ENCODE measurements at regions not wholly inside any gene's neighbourhood (a gene's known extent, or its start where the extent isn't known, plus 50 kb on each side); places are given as distances from the start of the nearest gene placed in this dataset.

DNA sequence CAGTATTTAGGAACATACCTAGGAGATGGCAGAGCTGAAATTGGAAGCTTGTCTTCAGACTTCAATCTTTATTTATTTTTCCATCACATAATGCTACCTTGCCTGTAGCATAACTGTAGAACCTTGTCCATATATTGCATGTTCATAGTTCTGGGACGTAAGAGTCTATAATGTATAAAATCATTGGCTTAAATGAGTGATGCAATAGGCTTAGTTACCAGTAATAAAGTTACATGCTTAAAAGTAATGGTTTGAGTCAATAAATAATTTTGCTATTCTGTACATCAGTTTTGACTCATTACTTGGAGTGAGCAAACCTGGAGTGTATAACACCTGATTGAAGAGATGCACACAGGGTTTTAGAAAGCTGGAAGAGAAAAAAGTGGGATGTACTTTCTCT lies 229.3 kb downstream of the CDCA7 start:
- TF ChIP-seq CTCF (IDR thresholded peaks at IDR 0.05) = no peak

DNA sequence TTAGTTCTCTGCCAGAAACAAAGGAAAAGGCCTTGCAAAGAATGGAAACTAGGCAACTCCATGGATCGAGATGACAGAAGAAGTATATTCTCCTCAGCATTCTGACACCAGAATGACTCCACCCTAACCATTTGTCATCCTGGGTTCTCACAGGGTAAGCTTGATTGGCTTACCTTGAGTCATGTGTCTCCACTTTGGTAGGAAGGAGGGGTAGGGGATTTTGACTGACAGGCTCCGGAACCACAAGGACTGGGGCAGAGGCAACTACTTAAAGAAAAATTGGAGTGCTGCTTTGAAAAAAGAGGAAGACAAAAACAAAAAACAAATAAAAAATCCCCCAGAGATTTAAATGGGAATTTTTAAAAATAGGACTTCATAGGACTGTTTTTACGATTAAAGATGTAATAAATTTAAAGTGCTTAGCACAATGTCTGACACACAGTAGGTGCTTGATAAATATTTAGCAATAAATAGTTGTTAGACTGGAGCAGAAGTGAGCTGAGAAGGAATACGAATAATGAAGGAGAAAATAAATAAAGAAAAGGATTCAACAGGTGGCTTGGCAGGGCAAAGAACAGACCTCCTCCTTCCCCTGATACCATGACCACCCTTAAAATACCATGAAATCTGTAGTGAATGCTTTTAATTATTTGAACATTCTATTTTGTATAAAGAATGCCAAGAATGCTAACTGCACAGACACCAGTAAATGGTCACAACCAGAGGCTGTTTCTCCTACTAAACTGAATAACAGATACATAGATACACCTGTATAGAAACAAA lies 230.2 kb downstream of the CDCA7 start:
- intact Hi-C loops (cut with DNase I) = no loop called here
- no peak for ATAC-seq
- Histone ChIP-seq H3K27ac (no peak overlapping the region), H3K27me3 (peaks cover 0 to 3% of the 10 kb centered on the region in 2 donors), H3K4me1 (peaks cover 0 to 3% of the 10 kb centered on the region in 2 donors), H3K4me3 (no peak overlapping the region), H3K36me3 (no peaks in the 10 kb centered on the region), H3K9me3 (no peaks in the 10 kb centered on the region)
- TF ChIP-seq CTCF (IDR thresholded peaks at IDR 0.05) = no peak
- DNase-seq = no peak

More for the DNA sequence above, 229.3 kb downstream of the CDCA7 start:
- H3K4me3 ChIP-seq = no peak overlapping the region
- H3K9me3 ChIP-seq = no peaks in the 10 kb centered on the region
- no peak overlapping the region for H3K27ac ChIP-seq
- peaks cover 0 to 3% of the 10 kb centered on the region in 2 donors for H3K27me3 ChIP-seq
- ATAC-seq = no peak
- intact Hi-C loops (cut with DNase I) = no loop called here
- DNase-seq = no peak
- no peaks in the 10 kb centered on the region for H3K36me3 ChIP-seq
- H3K4me1 ChIP-seq = no peaks in the 10 kb centered on the region

DNA sequence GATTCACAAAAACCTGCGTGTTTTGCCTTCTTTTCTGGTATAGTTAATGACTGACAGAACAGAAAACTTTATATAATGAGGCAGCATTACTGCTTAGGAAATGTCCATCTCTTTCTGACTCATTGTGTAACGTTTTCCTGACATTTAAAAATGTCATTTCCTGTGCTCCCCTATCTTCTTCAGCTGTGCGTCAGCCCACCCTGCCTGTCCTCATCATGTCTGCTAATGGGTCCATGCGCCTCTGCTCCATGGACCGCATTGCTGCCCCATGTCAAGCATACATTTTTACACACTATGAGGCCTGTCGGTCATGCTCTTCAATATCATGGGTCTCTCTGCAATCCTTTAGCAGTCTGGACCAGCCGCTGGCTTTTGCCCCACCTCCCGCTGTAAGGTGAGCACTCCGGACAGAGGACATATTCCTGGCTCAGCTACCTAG lies 234.3 kb downstream of the CDCA7 start:
- peaks cover 0 to 6% of the 10 kb centered on the region in 2 donors for H3K4me1 ChIP-seq
- intact Hi-C loops (cut with DNase I) = no loop called here
- no peak for TF ChIP-seq CTCF (IDR thresholded peaks at IDR 0.05)
- no peaks in the 10 kb centered on the region for H3K36me3 ChIP-seq
- H3K27ac ChIP-seq = no peak overlapping the region
- no peak overlapping the region for H3K4me3 ChIP-seq
- ATAC-seq (peak; percentile 5), DNase-seq (no peak)
- no peaks in the 10 kb centered on the region for H3K27me3 ChIP-seq
- peaks cover 0 to 14% of the 10 kb centered on the region in 2 donors for H3K9me3 ChIP-seq

DNA sequence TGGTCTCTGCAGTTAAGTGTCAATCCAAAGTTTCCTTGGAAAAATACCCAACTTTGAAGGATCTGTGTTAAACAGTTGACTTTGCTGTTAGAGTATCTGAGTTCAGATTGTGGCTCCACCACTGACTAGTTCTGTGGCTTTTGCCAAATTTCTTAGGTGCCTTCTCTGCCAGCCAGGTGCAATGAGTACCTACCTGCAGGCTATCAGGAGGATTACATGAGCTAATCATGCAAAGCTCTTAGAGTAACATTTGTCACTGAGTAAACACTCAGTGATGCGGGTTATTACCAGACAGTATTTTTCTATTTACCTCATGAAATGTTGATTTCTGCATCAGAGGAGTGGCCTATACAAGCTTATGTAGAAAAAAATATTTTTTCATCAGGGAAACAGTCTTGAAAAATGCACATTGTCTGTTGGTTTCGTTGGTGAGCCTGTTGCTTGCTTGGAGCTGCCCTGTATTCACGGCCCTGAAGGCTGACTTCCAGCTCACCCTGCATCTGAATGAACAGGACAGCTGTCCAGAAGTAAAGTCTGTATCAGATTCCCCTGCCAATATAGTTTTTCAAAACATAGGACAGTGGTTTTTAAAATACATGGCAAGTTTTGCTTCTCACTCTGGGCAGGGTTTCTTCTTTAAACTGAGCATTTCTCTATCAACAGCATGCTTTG lies 235.1 kb downstream of the CDCA7 start:
- no peak for TF ChIP-seq CTCF (IDR thresholded peaks at IDR 0.05)
- Histone ChIP-seq H3K27me3 (no peaks in the 10 kb centered on the region), H3K9me3 (peaks cover 0 to 14% of the 10 kb centered on the region in 2 donors), H3K36me3 (no peaks in the 10 kb centered on the region), H3K27ac (no peak overlapping the region), H3K4me3 (no peak overlapping the region), H3K4me1 (peaks cover 0 to 6% of the 10 kb centered on the region in 2 donors)
- ATAC-seq = peak; percentile 84
- intact Hi-C loops (cut with DNase I) = no loop called here
- no peak for DNase-seq

- intact Hi-C loops (cut with DNase I) = no loop called here
- Histone ChIP-seq H3K36me3 (no peaks in the 10 kb centered on the region), H3K27me3 (no peaks in the 10 kb centered on the region), H3K27ac (no peak overlapping the region), H3K4me1 (peaks cover 0 to 6% of the 10 kb centered on the region in 2 donors), H3K9me3 (peaks cover 0 to 14% of the 10 kb centered on the region in 2 donors), H3K4me3 (no peak overlapping the region)
- DNase-seq (peak in 1 of 4 donors; percentile 79), ATAC-seq (peak; percentile 87)
- no peak for TF ChIP-seq CTCF (IDR thresholded peaks at IDR 0.05)
Observed at GRCh38 chr2:173590276-173590861, 235.7 kb downstream of the CDCA7 start.

Data from left lung (tissue), 4 donors.